Upper lobe of left lung (tissue), 6 donors: ENCODE measurements at regions not wholly inside any gene's neighbourhood (a gene's known extent, or its start where the extent isn't known, plus 50 kb on each side); places are given as distances from the start of the nearest gene placed in this dataset.

ENCODE experiments used
- ATAC-seq, 2 donors: fragments of 200-7000 bp; cut with Tn5 transposase; one replicate each; pipeline ENCODE4 v1.9.1; 2022; ENCODE audit warnings: mild to moderate bottlenecking in 2 of 2, moderate library complexity in 2 of 2; ENCODE audit not compliant: low FRiP score in 2 of 2
- DNase-seq, 2 donors: peaks; one replicate each; pipeline ENCODE4 v3.0.0-alpha.2; 2019 to 2020
- H3K27ac ChIP-seq, 4 donors: fragments of 200-600 bp; sonication (generic); one replicate each; pipeline ENCODE4 v1.5.1; 2016 to 2019
- H3K27me3 ChIP-seq, 4 donors: fragments of 200-600 bp; sonication (generic); one replicate each; pipeline ENCODE4 v1.5.1; 2017 to 2019
- H3K36me3 ChIP-seq, 4 donors: fragments of 200-600 bp; sonication (generic); one replicate each; pipeline ENCODE4 v1.5.1; 2016 to 2019
- H3K4me1 ChIP-seq, 4 donors: fragments of 200-600 bp; sonication (generic); one replicate each; pipeline ENCODE4 v1.5.1; 2018 to 2019
- H3K4me3 ChIP-seq, 4 donors: fragments of 200-600 bp; sonication (generic); one replicate each; pipeline ENCODE4 v1.5.1; 2017 to 2019; ENCODE audit warnings: mild to moderate bottlenecking in 2 of 4, moderate library complexity in 1 of 4
- H3K9me3 ChIP-seq, 4 donors: fragments of 200-600 bp; sonication (generic); one replicate each; pipeline ENCODE4 v1.5.1; 2018 to 2019
- EP300 ChIP-seq, 4 donors: sonication (generic); formaldehyde crosslinking; IDR thresholded peaks; one replicate each; pipeline ENCODE4 v1.5.1; 2017; ENCODE audit warnings: antibody characterized with exemption in 4 of 4, control low read depth in 2 of 4
- POLR2A ChIP-seq, 4 donors: fragments of 450-650 bp; IDR thresholded peaks; one replicate each; pipeline ENCODE4 v1.5.1; 2016 to 2017; ENCODE audit warnings: antibody characterized with exemption in 4 of 4, mild to moderate bottlenecking in 2 of 4
- POLR2AphosphoS5 ChIP-seq, 2 donors: sonication (generic); formaldehyde crosslinking; IDR thresholded peaks; one replicate each; pipeline ENCODE4 v1.5.1; 2017; ENCODE audit warnings: antibody characterized with exemption in 2 of 2
- WGBS, 2 donors: methylation state at CpG; one replicate each; pipeline ENCODE4 v1.1.5; 2017 to 2018; 5-methylcytosine and 5-hydroxymethylcytosine counted together
- TF ChIP-seq, protein P1 (sequence below), 6 experiments: fragments of 450-650 bp in 4 of 6; fragments of 200-600 bp in 2 of 6; sonication (generic) in 2 of 6; IDR thresholded peaks; one replicate each; pipeline ENCODE4 v1.5.1; 2016 to 2019; ENCODE audit warnings: antibody characterized with exemption in 6 of 6
- donor health status: DM: no; HTN: no; CAD: no; lungs with moderate emphysema.
- donor health status: DM: no; HTN: yes; CAD: no; lungs with severe emphysema.

DNA sequence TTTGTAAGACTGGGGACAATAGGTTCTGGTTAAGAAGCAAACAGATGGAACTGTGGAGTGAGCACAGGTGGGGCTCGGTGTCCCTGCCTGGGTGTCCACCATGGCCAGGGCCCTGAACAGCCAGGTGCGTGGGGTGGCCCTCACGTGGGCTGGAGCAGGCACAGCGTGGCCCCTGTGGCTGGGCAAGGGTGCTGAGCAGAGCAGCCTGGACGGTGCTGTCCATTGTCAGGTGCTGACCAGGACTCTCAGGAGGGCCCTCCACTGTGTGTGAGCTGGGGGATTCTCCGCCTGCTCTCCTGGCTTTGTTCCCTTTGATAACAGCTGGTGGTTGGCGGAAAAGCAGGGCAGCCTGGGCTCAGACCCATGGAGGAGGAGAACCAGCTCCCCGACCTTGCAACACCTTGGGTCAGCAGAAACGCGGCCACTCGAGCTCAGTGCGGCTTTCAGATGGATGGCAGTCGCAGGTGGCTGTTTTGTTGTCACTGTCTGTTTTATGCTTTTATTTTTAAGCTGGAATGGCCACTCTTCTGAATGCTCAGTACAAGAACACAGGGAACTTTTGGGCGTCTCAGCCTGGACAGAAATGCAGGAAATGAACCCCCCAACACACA lies 273.9 kb upstream of the ADARB2 start:
- no peak overlapping the region for H3K4me3 ChIP-seq
- H3K9me3 ChIP-seq = no peaks in the 10 kb centered on the region
- no peaks in the 10 kb centered on the region for H3K4me1 ChIP-seq
- H3K36me3 ChIP-seq = no peaks in the 10 kb centered on the region
- ATAC-seq (peak; percentile 37 to 47), DNase-seq (peak in 1 of 2 donors; percentile 55)
- 70 to 87% methylated on average over 7 to 14 of the region's 14 CpGs for WGBS, 2 donors
- no peak overlapping the region for H3K27ac ChIP-seq
- no peaks in the 10 kb centered on the region for H3K27me3 ChIP-seq
- TF ChIP-seq EP300 (IDR thresholded peaks at IDR 0.05) (no peak), POLR2AphosphoS5 (IDR thresholded peaks at IDR 0.05) (no peak), POLR2A (IDR thresholded peaks at IDR 0.05) (no peak)
- TF ChIP-seq, protein P1, sequence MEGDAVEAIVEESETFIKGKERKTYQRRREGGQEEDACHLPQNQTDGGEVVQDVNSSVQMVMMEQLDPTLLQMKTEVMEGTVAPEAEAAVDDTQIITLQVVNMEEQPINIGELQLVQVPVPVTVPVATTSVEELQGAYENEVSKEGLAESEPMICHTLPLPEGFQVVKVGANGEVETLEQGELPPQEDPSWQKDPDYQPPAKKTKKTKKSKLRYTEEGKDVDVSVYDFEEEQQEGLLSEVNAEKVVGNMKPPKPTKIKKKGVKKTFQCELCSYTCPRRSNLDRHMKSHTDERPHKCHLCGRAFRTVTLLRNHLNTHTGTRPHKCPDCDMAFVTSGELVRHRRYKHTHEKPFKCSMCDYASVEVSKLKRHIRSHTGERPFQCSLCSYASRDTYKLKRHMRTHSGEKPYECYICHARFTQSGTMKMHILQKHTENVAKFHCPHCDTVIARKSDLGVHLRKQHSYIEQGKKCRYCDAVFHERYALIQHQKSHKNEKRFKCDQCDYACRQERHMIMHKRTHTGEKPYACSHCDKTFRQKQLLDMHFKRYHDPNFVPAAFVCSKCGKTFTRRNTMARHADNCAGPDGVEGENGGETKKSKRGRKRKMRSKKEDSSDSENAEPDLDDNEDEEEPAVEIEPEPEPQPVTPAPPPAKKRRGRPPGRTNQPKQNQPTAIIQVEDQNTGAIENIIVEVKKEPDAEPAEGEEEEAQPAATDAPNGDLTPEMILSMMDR (IDR thresholded peaks at IDR 0.05) = no peak

DNA sequence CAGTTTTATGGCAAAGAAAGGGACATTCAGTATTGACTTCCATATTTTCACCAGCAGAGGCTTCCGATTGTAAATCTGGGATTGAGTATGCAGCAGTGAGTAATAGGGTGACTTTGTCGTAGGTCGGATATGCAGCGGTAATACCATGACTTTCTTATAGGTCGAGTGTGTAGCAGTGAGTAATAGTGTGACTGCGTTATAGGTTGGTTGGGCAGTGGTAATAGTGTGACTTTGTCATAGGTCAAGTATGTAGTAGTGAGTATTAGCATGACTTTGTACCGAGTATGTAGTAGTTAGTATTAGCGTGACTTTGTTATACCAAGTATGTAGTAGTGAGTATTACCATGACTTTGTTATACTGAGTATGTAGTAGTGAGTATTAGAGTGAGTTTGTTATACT lies 268.2 kb upstream of the ADARB2 start:
- Histone ChIP-seq H3K27me3 (no peaks in the 10 kb centered on the region), H3K36me3 (no peaks in the 10 kb centered on the region), H3K27ac (no peak overlapping the region), H3K4me3 (no peak overlapping the region), H3K4me1 (no peaks in the 10 kb centered on the region), H3K9me3 (no peaks in the 10 kb centered on the region)
- ATAC-seq (no peak), DNase-seq (no peak)
- WGBS, 2 donors = 92 to 93% methylated on average over 8 of the region's 8 CpGs
- TF ChIP-seq, protein P1 (IDR thresholded peaks at IDR 0.05) = no peak

- H3K27me3 ChIP-seq = no peaks in the 10 kb centered on the region
Observed at GRCh38 chr10:1992930-1993329, 255.6 kb upstream of the ADARB2 start.

GRCh38 chr10:1989090-1989489 lies 251.8 kb upstream of the ADARB2 start:
- ATAC-seq = peak in 1 of 2 donors; percentile 55

More at GRCh38 chr10:1992930-1993329, 255.6 kb upstream of the ADARB2 start:
- ATAC-seq = no peak
- H3K27ac ChIP-seq = no peak overlapping the region
- no peaks in the 10 kb centered on the region for H3K36me3 ChIP-seq
- 89 to 90% methylated on average over 10 of the region's 10 CpGs for WGBS, 2 donors
- DNase-seq = peak in 1 of 2 donors; percentile 29
- H3K4me3 ChIP-seq = no peak overlapping the region
- TF ChIP-seq POLR2A (IDR thresholded peaks at IDR 0.05) (no peak), EP300 (IDR thresholded peaks at IDR 0.05) (no peak), POLR2AphosphoS5 (IDR thresholded peaks at IDR 0.05) (no peak)
- TF ChIP-seq, protein P1 (IDR thresholded peaks at IDR 0.05) = no peak
- no peaks in the 10 kb centered on the region for H3K4me1 ChIP-seq
- H3K9me3 ChIP-seq = no peaks in the 10 kb centered on the region

More at GRCh38 chr10:1989090-1989489, 251.8 kb upstream of the ADARB2 start:
- Histone ChIP-seq H3K27me3 (no peaks in the 10 kb centered on the region), H3K27ac (no peak overlapping the region), H3K4me1 (no peaks in the 10 kb centered on the region), H3K36me3 (no peaks in the 10 kb centered on the region), H3K9me3 (no peaks in the 10 kb centered on the region), H3K4me3 (no peak overlapping the region)
- TF ChIP-seq, protein P1 (IDR thresholded peaks at IDR 0.05) = no peak
- TF ChIP-seq EP300 (IDR thresholded peaks at IDR 0.05) (no peak), POLR2A (IDR thresholded peaks at IDR 0.05) (no peak), POLR2AphosphoS5 (IDR thresholded peaks at IDR 0.05) (no peak)
- DNase-seq = no peak
- WGBS, 2 donors = 90 to 94% methylated on average over 5 of the region's 5 CpGs
